Activated T-cell treated with anti-CD3 and anti-CD28 coated beads, Interleukin-2, amount 50 U/mL, for 24 hours (primary cell): ENCODE measurements at regions not wholly inside any gene's neighbourhood (a gene's known extent, or its start where the extent isn't known, plus 50 kb on each side); places are given as distances from the start of the nearest gene placed in this dataset.
"Not testable (repeated sequence)": the region's sequence is repeated elsewhere in the genome, so short reads cannot be mapped to it uniquely, and the experiment has no call there.

Source experiments
- DNase-seq: peaks from one replicate; pipeline ENCODE4 v3.0.0-alpha.2; 2020
- H3K27ac Mint-ChIP-seq: 2 replicates; pipeline ENCODE4 v1.8.0; 2020; ENCODE audit warnings: mild to moderate bottlenecking, mixed read lengths
- H3K27me3 Mint-ChIP-seq: 2 replicates; pipeline ENCODE4 v1.8.0; 2020; ENCODE audit warnings: mixed read lengths
- H3K36me3 Mint-ChIP-seq: 2 replicates; pipeline ENCODE4 v1.8.0; 2020; ENCODE audit warnings: low read depth, mixed read lengths
- H3K4me1 Mint-ChIP-seq: 2 replicates; pipeline ENCODE4 v1.8.0; 2020; ENCODE audit warnings: low read depth, mixed read lengths
- H3K4me3 Mint-ChIP-seq: 2 replicates; pipeline ENCODE4 v1.8.0; 2020; ENCODE audit warnings: mild to moderate bottlenecking, moderate library complexity, mixed read lengths
- H3K9me3 Mint-ChIP-seq: 2 replicates; pipeline ENCODE4 v1.8.0; 2020; ENCODE audit warnings: mixed read lengths

- no peaks in the 10 kb centered on the region for H3K27me3 Mint-ChIP-seq
- no peaks in the 10 kb centered on the region for H3K9me3 Mint-ChIP-seq
- H3K36me3 Mint-ChIP-seq = no peaks in the 10 kb centered on the region
- no peaks in the 10 kb centered on the region for H3K4me1 Mint-ChIP-seq
- no peak overlapping the region for H3K4me3 Mint-ChIP-seq
- H3K27ac Mint-ChIP-seq = no peak overlapping the region
- DNase-seq = no peak
Observed at GRCh38 chr4:164613256-164613655, 140.7 kb upstream of the SMIM31 start.

GRCh38 chr4:164613792-164614191 lies 140.1 kb upstream of the SMIM31 start:
- no peaks in the 10 kb centered on the region for H3K4me1 Mint-ChIP-seq
- no peaks in the 10 kb centered on the region for H3K36me3 Mint-ChIP-seq
- no peaks in the 10 kb centered on the region for H3K9me3 Mint-ChIP-seq
- H3K27ac Mint-ChIP-seq = no peak overlapping the region
- DNase-seq = no peak
- no peak overlapping the region for H3K4me3 Mint-ChIP-seq
- H3K27me3 Mint-ChIP-seq = no peaks in the 10 kb centered on the region

DNA sequence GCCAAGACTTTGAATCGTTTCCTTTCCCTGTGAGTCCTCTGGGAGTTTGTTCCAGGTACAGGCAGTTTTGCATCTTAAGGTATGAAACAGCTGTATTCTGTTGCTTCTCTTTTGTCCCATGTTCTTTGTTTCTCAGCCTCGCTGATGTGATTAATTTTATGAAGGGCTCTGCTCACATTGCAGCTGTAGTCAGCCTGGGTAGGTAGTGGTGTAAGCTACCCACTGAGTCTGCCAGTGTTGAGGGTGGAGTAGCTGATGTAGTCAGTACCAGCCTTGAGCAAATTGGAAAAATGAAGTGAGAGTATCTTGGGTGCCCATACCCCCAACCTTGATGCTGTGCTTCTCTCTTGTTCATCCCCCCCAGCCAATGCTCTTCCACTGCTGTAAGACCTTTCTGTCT lies 139.6 kb upstream of the SMIM31 start:
- Mint-ChIP-seq H3K27ac (no peak overlapping the region), H3K4me3 (no peak overlapping the region), H3K9me3 (no peaks in the 10 kb centered on the region), H3K27me3 (no peaks in the 10 kb centered on the region), H3K36me3 (no peaks in the 10 kb centered on the region), H3K4me1 (no peaks in the 10 kb centered on the region)
- no peak for DNase-seq

DNA sequence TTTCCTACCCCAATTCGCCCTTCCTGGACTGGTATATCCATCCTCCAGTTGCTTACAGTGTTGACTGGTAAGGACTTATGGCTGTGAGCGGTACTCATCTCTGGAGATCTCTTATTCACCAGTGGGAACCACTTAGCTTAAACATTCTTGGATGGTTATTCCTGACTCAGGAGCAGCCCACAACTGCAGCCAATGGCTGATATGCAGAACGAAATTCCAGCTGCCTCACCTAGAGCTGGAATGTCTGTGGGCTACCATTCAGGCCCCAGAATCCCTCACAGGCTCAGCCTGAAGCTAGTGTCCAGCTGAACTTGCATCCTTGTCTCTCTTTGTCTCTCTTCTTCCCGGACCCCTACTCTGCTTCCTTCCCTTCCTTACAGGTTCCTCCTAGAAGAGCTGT lies 138.9 kb upstream of the SMIM31 start:
- H3K4me1 Mint-ChIP-seq = no peaks in the 10 kb centered on the region
- DNase-seq = no peak
- H3K9me3 Mint-ChIP-seq = no peaks in the 10 kb centered on the region
- H3K36me3 Mint-ChIP-seq = no peaks in the 10 kb centered on the region
- no peaks in the 10 kb centered on the region for H3K27me3 Mint-ChIP-seq
- no peak overlapping the region for H3K27ac Mint-ChIP-seq
- no peak overlapping the region for H3K4me3 Mint-ChIP-seq

GRCh38 chr4:164615964-164616363 lies 138.0 kb upstream of the SMIM31 start:
- no peak for DNase-seq
- Mint-ChIP-seq H3K4me1 (no peaks in the 10 kb centered on the region), H3K4me3 (no peak overlapping the region), H3K27ac (no peak overlapping the region), H3K9me3 (no peaks in the 10 kb centered on the region), H3K36me3 (no peaks in the 10 kb centered on the region), H3K27me3 (no peaks in the 10 kb centered on the region)

DNA sequence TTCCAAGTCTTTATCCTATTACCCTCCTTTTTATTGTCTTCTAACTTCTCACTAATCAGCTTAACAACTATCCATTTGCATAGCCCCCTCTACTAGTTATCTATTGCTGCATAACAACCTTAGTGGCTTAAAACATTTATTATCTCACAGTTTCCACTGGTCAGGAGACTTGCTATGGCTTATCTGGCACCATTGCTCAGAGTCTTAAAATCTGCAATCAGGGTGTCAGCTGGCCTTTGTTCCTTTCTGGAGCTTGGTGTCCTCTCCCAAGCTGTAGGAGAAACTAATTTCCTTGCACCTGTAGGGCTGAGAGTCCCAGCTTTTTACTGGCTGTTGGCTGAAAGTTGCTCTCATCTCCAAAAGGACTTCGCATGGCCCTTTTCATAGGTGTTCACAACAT lies 137.0 kb upstream of the SMIM31 start:
- H3K36me3 Mint-ChIP-seq = no peaks in the 10 kb centered on the region
- H3K9me3 Mint-ChIP-seq = no peaks in the 10 kb centered on the region
- no peak overlapping the region for H3K4me3 Mint-ChIP-seq
- no peak for DNase-seq
- H3K27me3 Mint-ChIP-seq = no peaks in the 10 kb centered on the region
- no peaks in the 10 kb centered on the region for H3K4me1 Mint-ChIP-seq
- no peak overlapping the region for H3K27ac Mint-ChIP-seq

DNA sequence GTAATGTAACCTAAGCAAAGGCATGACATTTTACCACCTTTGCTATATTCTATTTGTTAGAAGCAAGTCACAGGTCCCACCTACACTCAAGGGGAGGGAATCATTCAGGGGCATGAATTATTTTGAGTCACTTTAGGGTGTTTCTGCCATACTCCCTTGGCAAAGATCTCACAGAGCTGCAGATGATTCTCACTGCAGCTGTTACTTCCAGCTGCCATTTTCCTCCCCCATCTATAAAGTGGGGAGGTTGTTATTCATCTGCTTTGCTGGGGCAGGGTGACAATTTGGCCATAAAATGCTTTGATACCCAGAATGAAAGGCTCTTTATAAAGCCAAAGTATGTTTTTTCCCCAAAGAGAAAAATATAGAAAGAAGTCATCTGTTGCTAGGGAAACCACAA lies 136.5 kb upstream of the SMIM31 start:
- Mint-ChIP-seq H3K27ac (no peak overlapping the region), H3K4me1 (no peaks in the 10 kb centered on the region), H3K4me3 (no peak overlapping the region), H3K36me3 (no peaks in the 10 kb centered on the region), H3K9me3 (no peaks in the 10 kb centered on the region), H3K27me3 (no peaks in the 10 kb centered on the region)
- DNase-seq = no peak

DNA sequence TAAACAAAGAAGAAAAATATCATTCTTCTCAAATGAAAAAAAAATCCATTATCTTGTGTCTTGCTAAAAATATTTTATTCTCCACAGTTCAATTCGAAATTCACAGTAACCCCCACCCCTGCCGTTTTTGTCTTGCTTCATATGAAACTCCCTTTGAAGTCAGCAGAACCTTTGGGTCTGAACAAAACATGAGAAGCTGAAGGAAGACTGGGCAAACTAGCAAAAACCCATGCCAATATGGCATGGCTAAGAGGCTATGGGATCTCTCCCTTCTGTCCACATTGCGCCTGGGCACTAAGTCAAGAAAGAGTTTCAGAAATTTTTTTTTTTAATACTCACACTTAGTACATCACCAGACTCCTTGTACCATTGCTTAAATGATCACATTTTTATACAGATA lies 136.0 kb upstream of the SMIM31 start:
- H3K27ac Mint-ChIP-seq = no peak overlapping the region
- H3K4me3 Mint-ChIP-seq = no peak overlapping the region

GRCh38 chr4:164621886-164622521 lies 131.9 kb upstream of the SMIM31 start:
- Mint-ChIP-seq H3K4me3 (no peak overlapping the region), H3K4me1 (no peaks in the 10 kb centered on the region), H3K36me3 (no peaks in the 10 kb centered on the region)

More for the DNA sequence above, 136.0 kb upstream of the SMIM31 start:
- DNase-seq = no peak
- Mint-ChIP-seq H3K4me1 (no peaks in the 10 kb centered on the region), H3K9me3 (no peaks in the 10 kb centered on the region), H3K27me3 (no peaks in the 10 kb centered on the region), H3K36me3 (no peaks in the 10 kb centered on the region)

DNA sequence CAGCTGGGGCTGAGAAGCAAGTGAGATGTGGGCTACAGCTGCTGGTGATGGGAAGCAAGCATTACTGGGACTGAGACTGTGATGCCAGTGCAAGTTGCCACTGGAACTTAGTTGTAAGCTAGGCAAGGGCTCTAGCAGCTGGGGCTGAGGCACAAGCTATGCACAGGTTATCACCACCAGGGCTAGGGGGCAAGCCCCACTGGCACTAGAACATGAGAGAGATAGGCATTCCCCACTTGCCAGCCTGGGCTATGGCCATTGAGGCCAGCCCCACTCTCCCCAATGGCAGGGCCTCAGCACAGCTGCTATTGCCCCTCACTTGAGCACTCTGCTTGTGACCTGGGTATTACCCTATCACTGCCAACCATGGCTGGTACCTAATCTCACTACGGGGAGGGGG lies 130.8 kb upstream of the SMIM31 start:
- Mint-ChIP-seq H3K27me3 (no peaks in the 10 kb centered on the region), H3K27ac (no peak overlapping the region), H3K36me3 (no peaks in the 10 kb centered on the region), H3K4me3 (no peak overlapping the region), H3K9me3 (peaks cover 10% of the 10 kb centered on the region), H3K4me1 (no peaks in the 10 kb centered on the region)
- DNase-seq = no peak

More at GRCh38 chr4:164621886-164622521, 131.9 kb upstream of the SMIM31 start:
- Mint-ChIP-seq H3K9me3 (peaks cover 6% of the 10 kb centered on the region), H3K27me3 (no peaks in the 10 kb centered on the region), H3K27ac (no peak overlapping the region)
- DNase-seq = no peak

- Mint-ChIP-seq H3K4me3 (no peak overlapping the region), H3K27me3 (no peaks in the 10 kb centered on the region), H3K4me1 (no peaks in the 10 kb centered on the region), H3K36me3 (no peaks in the 10 kb centered on the region), H3K9me3 (peaks cover 5% of the 10 kb centered on the region), H3K27ac (no peak overlapping the region)
- DNase-seq = no peak
Observed at GRCh38 chr4:164639001-164639400, 114.9 kb upstream of the SMIM31 start.

- H3K27ac Mint-ChIP-seq = no peak overlapping the region
- no peaks in the 10 kb centered on the region for H3K9me3 Mint-ChIP-seq
- no peak for DNase-seq
- H3K4me3 Mint-ChIP-seq = no peak overlapping the region
- no peaks in the 10 kb centered on the region for H3K36me3 Mint-ChIP-seq
- H3K4me1 Mint-ChIP-seq = no peaks in the 10 kb centered on the region
- H3K27me3 Mint-ChIP-seq = no peaks in the 10 kb centered on the region
Observed at GRCh38 chr4:164648151-164648848, 105.6 kb upstream of the SMIM31 start.

DNA sequence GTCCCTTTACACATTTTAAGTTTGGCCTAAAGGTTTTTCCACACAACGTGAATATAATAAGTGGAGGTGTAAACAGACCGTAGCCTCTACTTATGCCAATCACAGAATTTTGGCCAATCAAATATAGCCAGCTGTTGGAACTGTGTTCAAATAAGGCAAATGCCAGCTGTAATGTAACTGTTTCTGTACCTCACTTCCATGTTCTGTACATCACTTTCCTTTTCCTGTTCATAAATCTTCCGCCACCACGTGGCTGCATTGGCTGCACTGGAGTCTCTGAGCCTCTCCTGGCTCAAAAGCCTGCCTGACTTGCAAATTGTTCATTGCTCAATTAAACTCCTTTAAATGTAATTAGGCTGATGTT lies 105.1 kb upstream of the SMIM31 start:
- no peaks in the 10 kb centered on the region for H3K36me3 Mint-ChIP-seq
- H3K4me3 Mint-ChIP-seq = no peak overlapping the region
- no peak for DNase-seq
- no peaks in the 10 kb centered on the region for H3K4me1 Mint-ChIP-seq
- no peak overlapping the region for H3K27ac Mint-ChIP-seq
- H3K9me3 Mint-ChIP-seq = no peaks in the 10 kb centered on the region
- H3K27me3 Mint-ChIP-seq = no peaks in the 10 kb centered on the region

DNA sequence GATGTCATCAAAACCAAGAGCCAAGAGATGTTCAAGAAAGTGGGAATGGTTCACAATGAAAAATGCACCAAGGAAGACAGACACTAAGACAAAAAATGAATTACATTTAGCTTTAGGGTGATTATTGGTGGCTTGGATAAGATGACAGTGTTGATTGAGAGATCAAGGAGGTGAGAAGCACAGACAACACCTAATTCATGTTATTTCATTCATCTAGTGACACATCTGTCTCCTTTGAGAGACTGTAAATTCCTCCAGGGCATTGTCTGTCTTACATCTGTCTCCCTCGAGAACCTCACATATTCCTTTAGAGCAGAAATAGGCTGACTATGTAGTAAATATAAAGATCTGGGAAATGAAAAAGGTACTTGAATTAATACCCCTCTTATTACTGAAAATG lies 94.2 kb upstream of the SMIM31 start:
- Mint-ChIP-seq H3K4me1 (no peaks in the 10 kb centered on the region), H3K36me3 (no peaks in the 10 kb centered on the region), H3K27me3 (no peaks in the 10 kb centered on the region), H3K9me3 (peaks cover 14% of the 10 kb centered on the region), H3K4me3 (no peak overlapping the region), H3K27ac (no peak overlapping the region)
- no peak for DNase-seq

DNA sequence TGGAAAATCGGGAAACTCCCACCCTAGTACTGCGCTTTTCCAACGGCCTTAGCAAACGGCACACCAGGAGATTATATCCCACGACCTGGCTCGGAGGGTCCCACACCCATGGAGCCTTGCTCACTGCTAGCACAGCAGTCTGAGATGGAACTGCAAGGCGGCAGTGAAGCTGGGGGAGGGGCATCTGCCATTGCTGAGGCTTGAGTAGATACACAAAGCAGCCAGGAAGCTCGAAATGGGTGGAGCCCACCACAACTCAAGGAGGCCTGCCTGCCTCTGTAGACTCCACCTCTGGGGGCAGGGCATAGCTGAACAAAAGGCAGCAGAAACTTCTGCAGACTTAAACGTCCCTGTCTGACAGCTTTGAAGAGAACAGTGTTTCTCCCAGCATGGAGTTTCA lies 77.8 kb upstream of the SMIM31 start:
- DNase-seq, H3K4me1 Mint-ChIP-seq, H3K9me3 Mint-ChIP-seq, H3K27ac Mint-ChIP-seq, H3K4me3 Mint-ChIP-seq, H3K36me3 Mint-ChIP-seq, H3K27me3 Mint-ChIP-seq: not testable (repeated sequence)

DNA sequence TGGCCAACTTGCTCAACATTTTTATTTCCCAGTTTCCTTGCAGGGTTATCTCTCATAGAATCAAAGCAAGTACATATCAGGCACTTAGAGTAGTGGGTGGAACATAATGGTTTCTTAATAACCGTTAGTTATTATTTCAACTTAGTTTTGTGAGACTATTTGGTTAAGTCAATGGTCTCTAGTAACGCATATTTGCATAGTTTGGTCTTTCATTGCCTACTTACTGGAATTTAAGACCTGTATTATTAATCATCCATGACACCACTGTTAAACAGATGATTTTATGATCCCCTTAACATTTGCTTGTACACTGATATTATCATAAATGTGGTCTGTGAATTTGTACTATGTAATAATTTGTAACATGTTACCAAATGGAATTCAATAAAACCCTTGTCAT lies 70.9 kb upstream of the SMIM31 start:
- no peaks in the 10 kb centered on the region for H3K27me3 Mint-ChIP-seq
- no peak overlapping the region for H3K27ac Mint-ChIP-seq
- H3K36me3 Mint-ChIP-seq = no peaks in the 10 kb centered on the region
- no peaks in the 10 kb centered on the region for H3K4me1 Mint-ChIP-seq
- H3K4me3 Mint-ChIP-seq = no peak overlapping the region
- no peaks in the 10 kb centered on the region for H3K9me3 Mint-ChIP-seq
- DNase-seq = no peak
